H9 (cell line): ENCODE measurements at regions not wholly inside any gene's neighbourhood (a gene's known extent, or its start where the extent isn't known, plus 50 kb on each side); places are given as distances from the start of the nearest gene placed in this dataset.

Experiments
- DNase-seq: peaks from one replicate; pipeline ENCODE4 v3.0.0-alpha.2; 2017
- H2AFZ ChIP-seq: one replicate; pipeline ENCODE4 v1.6.1; 2013; ENCODE audit warnings: mild to moderate bottlenecking, low read length, control low read depth, moderate library complexity
- H2AK5ac ChIP-seq: 2 replicates; pipeline ENCODE4 v1.6.1; 2013; ENCODE audit warnings: low read length, control low read depth, mixed read lengths; ENCODE audit not compliant: insufficient read length
- H2BK120ac ChIP-seq: one replicate; pipeline ENCODE4 v1.6.1; 2013; ENCODE audit warnings: low read depth, mild to moderate bottlenecking, low read length, control low read depth, inconsistent platforms; ENCODE audit not compliant: poor library complexity, severe bottlenecking
- H2BK12ac ChIP-seq: 2 replicates; pipeline ENCODE4 v1.6.1; 2013; ENCODE audit warnings: low read length, control low read depth, mixed read lengths, low read depth; ENCODE audit not compliant: insufficient read length
- H2BK15ac ChIP-seq: 2 replicates; pipeline ENCODE4 v1.6.1; 2013; ENCODE audit warnings: low read depth, low read length, control low read depth
- H2BK20ac ChIP-seq: one replicate; pipeline ENCODE4 v1.6.1; 2013; ENCODE audit warnings: low read depth, mild to moderate bottlenecking, low read length, control low read depth, inconsistent platforms; ENCODE audit not compliant: poor library complexity, severe bottlenecking
- H2BK5ac ChIP-seq: 2 replicates; pipeline ENCODE4 v1.6.1; 2013; ENCODE audit warnings: low read length, control low read depth, mixed read lengths; ENCODE audit not compliant: insufficient read length
- H3K14ac ChIP-seq: 2 replicates; pipeline ENCODE4 v1.6.1; 2013; ENCODE audit warnings: low read length, control low read depth; ENCODE audit not compliant: insufficient read depth
- H3K18ac ChIP-seq: 2 replicates; pipeline ENCODE4 v1.6.1; 2013; ENCODE audit warnings: low read depth, mild to moderate bottlenecking, mixed read lengths, low read length, control low read depth; ENCODE audit not compliant: insufficient read length
- H3K23ac ChIP-seq: 2 replicates; pipeline ENCODE4 v1.6.1; 2013; ENCODE audit warnings: low read length, control low read depth, mixed read lengths, low read depth; ENCODE audit not compliant: insufficient read length
- H3K23me2 ChIP-seq: 2 replicates; pipeline ENCODE4 v1.6.1; 2013; ENCODE audit warnings: low read depth, mild to moderate bottlenecking, mixed read lengths, low read length, control low read depth; ENCODE audit not compliant: insufficient read length, poor library complexity, severe bottlenecking
- H3K27ac ChIP-seq: 2 replicates; pipeline ENCODE4 v1.5.1; 2013; ENCODE audit warnings: low read length, control low read depth, mixed read lengths, low read depth; ENCODE audit not compliant: insufficient read length
- H3K27me3 ChIP-seq: 2 replicates; pipeline ENCODE4 v1.6.1; 2013; ENCODE audit warnings: low read length, control low read depth, inconsistent platforms; ENCODE audit not compliant: insufficient read depth
- H3K4ac ChIP-seq: 2 replicates; pipeline ENCODE4 v1.6.1; 2013; ENCODE audit warnings: low read depth, mild to moderate bottlenecking, control low read depth, inconsistent platforms, low read length, moderate library complexity
- H3K4me1 ChIP-seq: 2 replicates; pipeline ENCODE4 v1.6.1; 2013; ENCODE audit warnings: low read length, control low read depth, inconsistent platforms; ENCODE audit not compliant: insufficient read depth
- H3K4me2 ChIP-seq: 2 replicates; pipeline ENCODE4 v1.6.1; 2013; ENCODE audit warnings: low read length, control low read depth, mixed read lengths; ENCODE audit not compliant: insufficient read length, insufficient read depth
- H3K56ac ChIP-seq: 2 replicates; pipeline ENCODE4 v1.6.1; 2013; ENCODE audit warnings: low read depth, mild to moderate bottlenecking, mixed read lengths, low read length, control low read depth; ENCODE audit not compliant: insufficient read length
- H3K79me1 ChIP-seq: 2 replicates; pipeline ENCODE4 v1.6.1; 2013; ENCODE audit warnings: low read depth, mild to moderate bottlenecking, moderate library complexity, low read length, control low read depth, inconsistent platforms; ENCODE audit not compliant: insufficient read depth, poor library complexity, severe bottlenecking
- H3K79me2 ChIP-seq: 2 replicates; pipeline ENCODE4 v1.6.1; 2013; ENCODE audit warnings: low read length, control low read depth, inconsistent platforms; ENCODE audit not compliant: insufficient read depth
- H3K9ac ChIP-seq: 2 replicates; pipeline ENCODE4 v1.6.1; 2013; ENCODE audit warnings: low read length, control low read depth, mixed read lengths; ENCODE audit not compliant: insufficient read length; ENCODE audit errors: extremely low read depth
- H3K9me3 ChIP-seq: one replicate; pipeline ENCODE4 v1.6.1; 2013; ENCODE audit warnings: low read depth, low read length, inconsistent platforms; ENCODE audit not compliant: control insufficient read depth
- H3T11ph ChIP-seq: one replicate; pipeline ENCODE4 v1.6.1; 2013; ENCODE audit warnings: mild to moderate bottlenecking, low read length, control low read depth, inconsistent platforms
- H4K20me1 ChIP-seq: one replicate; pipeline ENCODE4 v1.6.1; 2013; ENCODE audit not compliant: control insufficient read depth, insufficient read length, insufficient read depth
- H4K5ac ChIP-seq: 2 replicates; pipeline ENCODE4 v1.6.1; 2013; ENCODE audit warnings: low read depth, mild to moderate bottlenecking, mixed read lengths, low read length, control low read depth; ENCODE audit not compliant: insufficient read length
- H4K8ac ChIP-seq: replicated peaks from 2 replicates; pipeline ENCODE4 v1.6.1; 2013; ENCODE audit warnings: low read length, control low read depth, mixed read lengths, low read depth; ENCODE audit not compliant: insufficient read length
- H4K91ac ChIP-seq: 2 replicates; pipeline ENCODE4 v1.6.1; 2013; ENCODE audit warnings: low read depth, mild to moderate bottlenecking, moderate library complexity, mixed read lengths, low read length, control low read depth; ENCODE audit not compliant: insufficient read length
- H3K27ac Mint-ChIP-seq, 3 experiments: 2 replicates in 2 of 3; 3 replicates in 1 of 3; pipeline ENCODE4 v1.8.0; 2020 to 2021; ENCODE audit warnings: mixed read lengths in 3 of 3, mild to moderate bottlenecking in 1 of 3, moderate library complexity in 1 of 3
- H3K27me3 Mint-ChIP-seq: 2 replicates; pipeline ENCODE4 v1.8.0; 2021; ENCODE audit warnings: low read depth, mild to moderate bottlenecking, moderate library complexity, mixed read lengths
- H3K36me3 Mint-ChIP-seq, 3 experiments: 2 replicates in 2 of 3; 3 replicates in 1 of 3; pipeline ENCODE4 v1.8.0; 2020 to 2021; ENCODE audit warnings: low read depth in 3 of 3, mixed read lengths in 3 of 3; ENCODE audit not compliant: insufficient read depth in 1 of 3
- H3K4me1 Mint-ChIP-seq, 2 experiments: 2 replicates each; pipeline ENCODE4 v1.8.0; 2020; ENCODE audit warnings: mixed read lengths in 2 of 2
- H3K4me3 Mint-ChIP-seq, 2 experiments: 2 replicates in 1 of 2; 3 replicates in 1 of 2; pipeline ENCODE4 v1.8.0; 2020 to 2021; ENCODE audit warnings: mild to moderate bottlenecking in 2 of 2, mixed read lengths in 2 of 2, moderate library complexity in 1 of 2
- H3K9me3 Mint-ChIP-seq, 2 experiments: 2 replicates in 1 of 2; 3 replicates in 1 of 2; pipeline ENCODE4 v1.8.0; 2020; ENCODE audit warnings: mild to moderate bottlenecking in 2 of 2, mixed read lengths in 2 of 2, moderate library complexity in 1 of 2
- WGBS: extraction: QIAGEN DNeasy Blood & Tissue Kit; methylation state at CpG from one replicate; pipeline ENCODE4 v1.1.7; 2013; ENCODE audit warnings: missing lambda C conversion rate, low lambda C conversion rate, mixed read lengths; ENCODE audit not compliant: insufficient read length; ENCODE audit errors: extremely low coverage; 5-methylcytosine and 5-hydroxymethylcytosine counted together
- TF ChIP-seq, protein P1 (sequence below): fragments of 200-600 bp; sonication (generic); conservative IDR thresholded peaks from 3 replicates; pipeline ENCODE4 v1.8.0; 2021; ENCODE audit warnings: antibody characterized with exemption, mild to moderate bottlenecking

DNA sequence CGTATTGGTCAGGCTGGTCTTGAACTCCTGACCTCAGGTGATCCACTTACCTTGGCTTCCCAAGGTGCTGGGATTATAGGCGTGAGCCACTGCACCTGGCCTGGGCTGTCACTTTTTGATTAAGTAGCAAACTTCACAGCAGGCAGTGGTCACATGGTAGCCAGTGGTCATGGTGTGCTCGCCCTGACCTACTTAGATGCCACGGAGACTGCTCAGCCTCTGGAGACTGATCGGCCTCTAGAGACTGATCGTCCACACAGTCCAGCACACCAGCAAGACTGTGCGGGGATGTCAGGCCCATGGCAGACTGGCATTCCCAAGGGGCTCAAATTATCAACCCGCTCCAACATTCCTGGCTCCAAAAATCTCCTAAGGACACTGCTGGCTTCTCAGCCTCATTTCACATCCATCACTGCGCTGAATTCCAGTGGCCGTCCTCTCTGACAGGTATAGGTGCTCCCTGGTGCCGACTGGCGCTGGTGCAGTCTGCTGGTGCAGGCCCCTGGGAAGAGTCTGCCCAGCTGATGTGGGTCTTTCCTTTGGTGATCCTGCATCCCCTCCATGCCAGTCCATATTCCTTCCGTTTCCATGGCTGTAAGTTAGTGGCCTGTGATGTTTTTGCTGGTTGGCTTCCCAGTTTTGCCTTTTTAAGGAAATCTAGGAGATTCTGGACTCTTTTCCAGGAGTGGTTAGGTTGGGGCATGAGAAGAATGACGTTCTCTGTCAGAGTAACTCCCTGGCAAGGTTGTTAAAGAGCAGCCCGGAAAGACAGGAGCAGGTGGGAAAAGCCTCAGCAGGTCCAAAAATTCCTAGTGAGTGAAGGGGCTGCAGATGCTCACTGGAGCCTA, 374.5 kb upstream of the HS6ST1 start:
- Histone ChIP-seq H3K56ac (no peak overlapping the region), H3K4ac (no peak overlapping the region), H2BK120ac (no peak overlapping the region), H2BK20ac (no peak overlapping the region), H4K20me1 (no peaks in the 10 kb centered on the region), H2BK12ac (no peak overlapping the region), H4K91ac (no peak overlapping the region), H2AFZ (no peak overlapping the region), H3K27ac (no peak overlapping the region), H3K4me1 (no peaks in the 10 kb centered on the region), H3K9me3 (no peaks in the 10 kb centered on the region), H3K4me2 (no peak overlapping the region), H2BK15ac (no peak overlapping the region), H3K9ac (no peak overlapping the region), H2BK5ac (no peak overlapping the region), H4K5ac (no peak overlapping the region), H3K27me3 (no peaks in the 10 kb centered on the region), H3K23me2 (no peaks in the 10 kb centered on the region), H2AK5ac (no peak overlapping the region), H4K8ac (no peak overlapping the region), H3K18ac (no peak overlapping the region), H3K14ac (no peak overlapping the region; the same call in 1 of the 2 replicates), H3K79me2 (no peaks in the 10 kb centered on the region), H3K79me1 (no peaks in the 10 kb centered on the region), H3T11ph (no peak overlapping the region), H3K23ac (no peak overlapping the region)
- H3K9me3 Mint-ChIP-seq = peaks cover 0 to 14% of the 10 kb centered on the region in 2 experiments; a peak in 3 of 5 replicates
- no peak overlapping the region for H3K4me3 Mint-ChIP-seq
- peaks cover 11 to 24% of the 10 kb centered on the region in 2 experiments for H3K4me1 Mint-ChIP-seq
- no peak for DNase-seq
- H3K36me3 Mint-ChIP-seq = peaks cover 0 to 5% (median 4%) of the 10 kb centered on the region in 3 experiments; a peak in 1 of 7 replicates
- H3K27me3 Mint-ChIP-seq = peaks cover 11% of the 10 kb centered on the region
- no peak overlapping the region for H3K27ac Mint-ChIP-seq
- no CpG with 5 or more reads among the region's 15 CpGs for WGBS
- TF ChIP-seq, protein P1, sequence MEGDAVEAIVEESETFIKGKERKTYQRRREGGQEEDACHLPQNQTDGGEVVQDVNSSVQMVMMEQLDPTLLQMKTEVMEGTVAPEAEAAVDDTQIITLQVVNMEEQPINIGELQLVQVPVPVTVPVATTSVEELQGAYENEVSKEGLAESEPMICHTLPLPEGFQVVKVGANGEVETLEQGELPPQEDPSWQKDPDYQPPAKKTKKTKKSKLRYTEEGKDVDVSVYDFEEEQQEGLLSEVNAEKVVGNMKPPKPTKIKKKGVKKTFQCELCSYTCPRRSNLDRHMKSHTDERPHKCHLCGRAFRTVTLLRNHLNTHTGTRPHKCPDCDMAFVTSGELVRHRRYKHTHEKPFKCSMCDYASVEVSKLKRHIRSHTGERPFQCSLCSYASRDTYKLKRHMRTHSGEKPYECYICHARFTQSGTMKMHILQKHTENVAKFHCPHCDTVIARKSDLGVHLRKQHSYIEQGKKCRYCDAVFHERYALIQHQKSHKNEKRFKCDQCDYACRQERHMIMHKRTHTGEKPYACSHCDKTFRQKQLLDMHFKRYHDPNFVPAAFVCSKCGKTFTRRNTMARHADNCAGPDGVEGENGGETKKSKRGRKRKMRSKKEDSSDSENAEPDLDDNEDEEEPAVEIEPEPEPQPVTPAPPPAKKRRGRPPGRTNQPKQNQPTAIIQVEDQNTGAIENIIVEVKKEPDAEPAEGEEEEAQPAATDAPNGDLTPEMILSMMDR = no peak
